ENCODE measurements at regions not wholly inside any gene's neighbourhood (a gene's known extent, or its start where the extent isn't known, plus 50 kb on each side); places are given as distances from the start of the nearest gene placed in this dataset.
"Not testable (repeated sequence)": the region's sequence is repeated elsewhere in the genome, so short reads cannot be mapped to it uniquely, and the experiment has no call there.

- H3K4me3 ChIP-seq (ENCODE audit: low read depth, low read length): no peak overlapping the region
Observed at GRCh38 chr12:86634456-86635410, 378.5 kb upstream of the MGAT4C start.

GRCh38 chr12:86627001-86627400 is 370.8 kb upstream of the MGAT4C start:
- no peak overlapping the region for H3K4me3 ChIP-seq (ENCODE audit: low read depth, low read length)

GRCh38 chr12:86623267-86623666 is 367.1 kb upstream of the MGAT4C start:
- no peak overlapping the region for H3K4me3 ChIP-seq (ENCODE audit: low read depth, low read length)

GRCh38 chr12:86621957-86622356 is 365.8 kb upstream of the MGAT4C start:
- H3K4me3 ChIP-seq (ENCODE audit: low read depth, low read length): no peak overlapping the region

- H3K4me3 ChIP-seq (ENCODE audit: low read depth, low read length): no peak overlapping the region
Observed at GRCh38 chr12:86613311-86613710, 357.1 kb upstream of the MGAT4C start.

- no peak overlapping the region for H3K4me3 ChIP-seq (ENCODE audit: low read depth, low read length)
Observed at GRCh38 chr12:86608638-86609037, 352.4 kb upstream of the MGAT4C start.

- no peak overlapping the region for H3K4me3 ChIP-seq (ENCODE audit: low read depth, low read length)
Observed at GRCh38 chr12:86601550-86602308, 345.5 kb upstream of the MGAT4C start.

- no peak overlapping the region for H3K4me3 ChIP-seq (ENCODE audit: low read depth, low read length)
Observed at GRCh38 chr12:86600664-86601231, 344.6 kb upstream of the MGAT4C start.

- no peak overlapping the region for H3K4me3 ChIP-seq (ENCODE audit: low read depth, low read length)
Observed at GRCh38 chr12:86597431-86597830, 341.2 kb upstream of the MGAT4C start.

GRCh38 chr12:86590296-86590695 is 334.1 kb upstream of the MGAT4C start:
- H3K4me3 ChIP-seq (ENCODE audit: low read depth, low read length): no peak overlapping the region

- H3K4me3 ChIP-seq (ENCODE audit: low read depth, low read length): no peak overlapping the region
Observed at GRCh38 chr12:86574143-86574542, 318.0 kb upstream of the MGAT4C start.

GRCh38 chr12:86572455-86572854 is 316.3 kb upstream of the MGAT4C start:
- H3K4me3 ChIP-seq (ENCODE audit: low read depth, low read length): no peak overlapping the region

GRCh38 chr12:86565038-86565437 is 308.8 kb upstream of the MGAT4C start:
- H3K4me3 ChIP-seq (ENCODE audit: low read depth, low read length): no peak overlapping the region

GRCh38 chr12:86555491-86555890 is 299.3 kb upstream of the MGAT4C start:
- not testable (repeated sequence) for H3K4me3 ChIP-seq (ENCODE audit: low read depth, low read length)

- no peak overlapping the region for H3K4me3 ChIP-seq (ENCODE audit: low read depth, low read length)
Observed at GRCh38 chr12:86551146-86551571, 295.0 kb upstream of the MGAT4C start.

- H3K4me3 ChIP-seq (ENCODE audit: low read depth, low read length): no peak overlapping the region
Observed at GRCh38 chr12:86550218-86551145, 294.3 kb upstream of the MGAT4C start.

- no peak overlapping the region for H3K4me3 ChIP-seq (ENCODE audit: low read depth, low read length)
Observed at GRCh38 chr12:86543716-86544115, 287.5 kb upstream of the MGAT4C start.

GRCh38 chr12:86530996-86531655 is 274.9 kb upstream of the MGAT4C start:
- H3K4me3 ChIP-seq (ENCODE audit: low read depth, low read length): no peak overlapping the region

- H3K4me3 ChIP-seq (ENCODE audit: low read depth, low read length): no peak overlapping the region
Observed at GRCh38 chr12:86526060-86526595, 269.9 kb upstream of the MGAT4C start.

GRCh38 chr12:86523844-86524243 is 267.7 kb upstream of the MGAT4C start:
- no peak overlapping the region for H3K4me3 ChIP-seq (ENCODE audit: low read depth, low read length)

All from iPS-11a (cell line).